Endothelial cell of umbilical vein (primary cell): ENCODE measurements at regions not wholly inside any gene's neighbourhood (a gene's known extent, or its start where the extent isn't known, plus 50 kb on each side); places are given as distances from the start of the nearest gene placed in this dataset.

ENCODE experiments used
- EZH2 ChIP-seq: IDR thresholded peaks from 2 replicates; pipeline ENCODE4 v1.6.1; 2012; ENCODE audit warnings: borderline replicate concordance, low read depth, mild to moderate bottlenecking, moderate library complexity, low read length, inconsistent platforms; ENCODE audit not compliant: severe bottlenecking
- FOS ChIP-seq: IDR thresholded peaks from 2 replicates; pipeline ENCODE4 v1.6.1; 2011; ENCODE audit warnings: mild to moderate bottlenecking, low read length, moderate library complexity, borderline replicate concordance; ENCODE audit not compliant: insufficient read depth
- JUN ChIP-seq: IDR thresholded peaks from 2 replicates; pipeline ENCODE4 v1.6.1; 2011; ENCODE audit warnings: borderline replicate concordance, low read depth; ENCODE audit not compliant: insufficient read length, insufficient read depth
- MYC ChIP-seq: IDR thresholded peaks from one replicate; pipeline ENCODE4 v1.6.1; 2011; ENCODE audit warnings: mild to moderate bottlenecking, low read depth, low read length
- POLR2A ChIP-seq: IDR thresholded peaks from 2 replicates; pipeline ENCODE4 v1.6.1; 2012; ENCODE audit warnings: low read depth, mild to moderate bottlenecking, control low read depth, low read length
- POLR2AphosphoS5 ChIP-seq: IDR thresholded peaks from 2 replicates; pipeline ENCODE4 v1.6.1; 2012; ENCODE audit warnings: low read depth, mild to moderate bottlenecking, control low read depth, low read length, moderate library complexity; ENCODE audit not compliant: insufficient read depth
- TF ChIP-seq, protein P1 (sequence below), 2 donors: IDR thresholded peaks; 1 replicate in 1 of 2; 2 replicates in 1 of 2; pipeline ENCODE4 v1.5.1; 2011; ENCODE audit warnings: low read length in 2 of 2, mild to moderate bottlenecking in 2 of 2, moderate library complexity in 2 of 2, control low read depth in 1 of 2, inconsistent platforms in 1 of 2, low read depth in 1 of 2; ENCODE audit not compliant: insufficient read depth in 1 of 2; ENCODE audit errors: extremely low read depth in 1 of 2

DNA sequence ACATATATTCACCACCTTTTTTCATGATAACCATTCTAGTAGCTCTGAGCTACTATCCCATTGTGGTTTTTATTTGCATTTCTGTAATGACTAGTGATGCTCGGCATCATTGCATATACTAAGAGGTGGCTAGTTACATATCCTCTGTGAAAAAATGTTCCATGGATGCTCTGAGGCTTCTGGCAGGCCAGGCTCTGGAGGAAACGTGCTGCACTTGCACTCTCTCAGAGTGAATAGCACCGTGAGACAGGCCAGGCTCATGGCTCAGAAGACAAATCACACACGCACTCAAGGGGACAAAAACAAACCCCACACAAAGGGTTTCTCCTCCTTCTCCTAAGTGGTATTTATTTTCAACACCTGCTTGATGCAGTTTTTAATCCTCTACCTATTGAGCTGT is 1085.3 kb upstream of the CNTNAP5 start:
- TF ChIP-seq EZH2 = no peak
- TF ChIP-seq, protein P1, sequence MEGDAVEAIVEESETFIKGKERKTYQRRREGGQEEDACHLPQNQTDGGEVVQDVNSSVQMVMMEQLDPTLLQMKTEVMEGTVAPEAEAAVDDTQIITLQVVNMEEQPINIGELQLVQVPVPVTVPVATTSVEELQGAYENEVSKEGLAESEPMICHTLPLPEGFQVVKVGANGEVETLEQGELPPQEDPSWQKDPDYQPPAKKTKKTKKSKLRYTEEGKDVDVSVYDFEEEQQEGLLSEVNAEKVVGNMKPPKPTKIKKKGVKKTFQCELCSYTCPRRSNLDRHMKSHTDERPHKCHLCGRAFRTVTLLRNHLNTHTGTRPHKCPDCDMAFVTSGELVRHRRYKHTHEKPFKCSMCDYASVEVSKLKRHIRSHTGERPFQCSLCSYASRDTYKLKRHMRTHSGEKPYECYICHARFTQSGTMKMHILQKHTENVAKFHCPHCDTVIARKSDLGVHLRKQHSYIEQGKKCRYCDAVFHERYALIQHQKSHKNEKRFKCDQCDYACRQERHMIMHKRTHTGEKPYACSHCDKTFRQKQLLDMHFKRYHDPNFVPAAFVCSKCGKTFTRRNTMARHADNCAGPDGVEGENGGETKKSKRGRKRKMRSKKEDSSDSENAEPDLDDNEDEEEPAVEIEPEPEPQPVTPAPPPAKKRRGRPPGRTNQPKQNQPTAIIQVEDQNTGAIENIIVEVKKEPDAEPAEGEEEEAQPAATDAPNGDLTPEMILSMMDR (IDR thresholded peaks at IDR 0.05; ENCODE audit: extremely low read depth in 1 of 2, insufficient read depth in 1 of 2, low read depth in 1 of 2, low read length in 2 of 2) = no peak
- TF ChIP-seq POLR2AphosphoS5 = no peak
- TF ChIP-seq POLR2A = no peak
- no peak for TF ChIP-seq MYC
- TF ChIP-seq FOS = no peak
- no peak for TF ChIP-seq JUN
